Bronchial epithelial cell (primary cell): ENCODE measurements at regions not wholly inside any gene's neighbourhood (a gene's known extent, or its start where the extent isn't known, plus 50 kb on each side); places are given as distances from the start of the nearest gene placed in this dataset.
"Not testable (repeated sequence)": the region's sequence is repeated elsewhere in the genome, so short reads cannot be mapped to it uniquely, and the experiment has no call there.

Source experiments
- DNase-seq: peaks from one replicate; pipeline ENCODE4 v3.0.0-alpha.2; 2010; ENCODE audit warnings: low read depth
- FAIRE-seq: peaks from 2 replicates; lab custom pipeline; 2011; peaks lifted over from hg19 to GRCh38; lab: Jason Lieb, UNC
- H3K27me3 ChIP-seq: 2 replicates; pipeline ENCODE4 v1.5.1; 2011; ENCODE audit warnings: low read length; ENCODE audit not compliant: control insufficient read depth, insufficient read depth
- H3K36me3 ChIP-seq: 2 replicates; pipeline ENCODE4 v1.5.1; 2011; ENCODE audit warnings: low read length; ENCODE audit not compliant: control insufficient read depth, insufficient read depth
- H3K4me3 ChIP-seq: 2 replicates; pipeline ENCODE4 v1.5.1; 2011; ENCODE audit warnings: mild to moderate bottlenecking, low read depth, low read length, control low read depth
- CTCF ChIP-seq: IDR thresholded peaks from 2 replicates; pipeline ENCODE4 v1.5.1; 2011; ENCODE audit warnings: mild to moderate bottlenecking, moderate library complexity, low read length, control low read depth, inconsistent platforms; ENCODE audit not compliant: insufficient read depth, severe bottlenecking

GRCh38 chrX:140092121-140092520 is 126.8 kb upstream of the CXorf66 start:
- FAIRE-seq (no peak), DNase-seq (no peak)
- no peak for TF ChIP-seq CTCF
- Histone ChIP-seq H3K27me3 (peaks cover 6% of the 10 kb centered on the region), H3K4me3 (no peak overlapping the region), H3K36me3 (no peaks in the 10 kb centered on the region)

GRCh38 chrX:140091125-140091886 is 126.0 kb upstream of the CXorf66 start:
- Histone ChIP-seq H3K27me3 (peaks cover 6% of the 10 kb centered on the region), H3K36me3 (no peaks in the 10 kb centered on the region), H3K4me3 (peak overlapping the region; percentile 10)
- DNase-seq, result no peak
- TF ChIP-seq CTCF, result no peak
- no peak for FAIRE-seq

- FAIRE-seq (no peak), DNase-seq (no peak)
- Histone ChIP-seq H3K36me3 (no peaks in the 10 kb centered on the region), H3K4me3 (no peak overlapping the region), H3K27me3 (peaks cover 6% of the 10 kb centered on the region)
- no peak for TF ChIP-seq CTCF
These were observed 125.4 kb upstream of the CXorf66 start for GRCh38 chrX:140090800-140091124.

- FAIRE-seq, result no peak
- Histone ChIP-seq H3K27me3 (peaks cover 6% of the 10 kb centered on the region), H3K4me3 (no peak overlapping the region), H3K36me3 (no peaks in the 10 kb centered on the region)
- TF ChIP-seq CTCF, result no peak
- no peak for DNase-seq
These were observed 123.1 kb upstream of the CXorf66 start for GRCh38 chrX:140088438-140088837.

- TF ChIP-seq CTCF, result no peak
- no peak for FAIRE-seq
- no peaks in the 10 kb centered on the region for H3K36me3 ChIP-seq
- H3K27me3 ChIP-seq, result peaks cover 6% of the 10 kb centered on the region
- no peak for DNase-seq
- H3K4me3 ChIP-seq, result no peak overlapping the region
These were observed 122.6 kb upstream of the CXorf66 start for GRCh38 chrX:140087875-140088274.

GRCh38 chrX:140086691-140087090 is 121.4 kb upstream of the CXorf66 start:
- no peak for FAIRE-seq
- Histone ChIP-seq H3K27me3 (peaks cover 4% of the 10 kb centered on the region), H3K36me3 (no peaks in the 10 kb centered on the region), H3K4me3 (no peak overlapping the region)
- DNase-seq, result no peak
- TF ChIP-seq CTCF, result no peak

GRCh38 chrX:140074851-140075250 is 109.5 kb upstream of the CXorf66 start:
- H3K4me3 ChIP-seq, FAIRE-seq, DNase-seq, H3K36me3 ChIP-seq, H3K27me3 ChIP-seq: not testable (repeated sequence)
